ENCODE measurements at regions not wholly inside any gene's neighbourhood (a gene's known extent, or its start where the extent isn't known, plus 50 kb on each side); places are given as distances from the start of the nearest gene placed in this dataset.

DNA sequence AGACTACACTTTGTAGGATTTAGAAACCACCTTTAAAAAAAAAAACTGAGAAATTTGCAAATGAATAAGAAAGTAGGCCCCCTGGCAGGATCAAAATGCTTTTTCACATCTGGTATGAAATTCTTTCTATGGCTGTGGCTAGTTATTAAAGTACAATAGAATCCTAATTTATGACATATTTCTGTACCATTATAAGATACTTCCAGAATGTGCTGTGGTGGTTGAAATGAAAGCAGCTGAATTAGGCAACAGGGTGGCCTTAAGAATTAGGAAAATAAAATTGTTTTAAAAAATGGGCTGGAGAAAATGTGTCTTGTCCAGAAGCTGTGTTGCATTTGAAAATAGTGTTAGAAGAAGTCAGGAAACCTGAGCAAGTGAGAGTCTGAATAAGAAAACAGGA, 85.9 kb upstream of the PDE3A start:
- Histone ChIP-seq H3K27me3 (ENCODE audit: control insufficient read depth in 2 of 2, insufficient read depth in 2 of 2, low read length in 2 of 2) (no peaks in the 10 kb centered on the region), H3K4me3 (replicated peaks in 1 of 3; ENCODE audit: low read depth in 2 of 3, low read length in 3 of 3) (no peak overlapping the region), H3K9ac (ENCODE audit: insufficient read depth, low read length, poor library complexity, severe bottlenecking) (no peak overlapping the region), H3K9me3 (replicated peaks in 1 of 2; ENCODE audit: control insufficient read depth in 1 of 2, insufficient read depth in 1 of 2, low read length in 2 of 2) (no peaks in the 10 kb centered on the region), H3K27ac (ENCODE audit: low read depth in 1 of 2, low read length in 2 of 2) (no peak overlapping the region), H3K4me1 (ENCODE audit: control insufficient read depth in 1 of 2, insufficient read depth in 2 of 2, low read length in 2 of 2) (peaks cover 0 to 5% of the 10 kb centered on the region in 2 donors), H2AFZ (ENCODE audit: insufficient read depth, low read depth, low read length, poor library complexity, severe bottlenecking) (no peak overlapping the region), H4K20me1 (ENCODE audit: insufficient read depth, low read length) (no peaks in the 10 kb centered on the region), H3K36me3 (replicated peaks in 1 of 2; ENCODE audit: control insufficient read depth in 1 of 2, insufficient read depth in 2 of 2, low read length in 2 of 2) (no peaks in the 10 kb centered on the region), H3K79me2 (ENCODE audit: insufficient read depth, low read length) (no peaks in the 10 kb centered on the region), H3K4me2 (replicated peaks; ENCODE audit: extremely low read depth, low read length, poor library complexity, severe bottlenecking) (no peak overlapping the region)
- intact Hi-C loops (cut with micrococcal nuclease): no loop called here
- Mint-ChIP-seq H3K27me3 (ENCODE audit: low read depth in 3 of 3) (no peaks in the 10 kb centered on the region), H3K4me1 (peaks cover 10% of the 10 kb centered on the region), H3K36me3 (no peaks in the 10 kb centered on the region), H3K9me3 (peaks cover 0 to 6% (median 2%) of the 10 kb centered on the region in 7 donors), H3K4me3 (no peak overlapping the region), H3K27ac (no peak overlapping the region)
- no peak for DNase-seq
- no peak for TF ChIP-seq CTCF (IDR thresholded peaks at IDR 0.05)

GRCh38 chr12:20283482-20283881, 84.9 kb upstream of the PDE3A start:
- no peaks in the 10 kb centered on the region for H3K36me3 ChIP-seq (replicated peaks in 1 of 2; ENCODE audit: control insufficient read depth in 1 of 2, insufficient read depth in 2 of 2, low read length in 2 of 2)
- no peak overlapping the region for H2AFZ ChIP-seq (ENCODE audit: insufficient read depth, low read depth, low read length, poor library complexity, severe bottlenecking)
- no peak overlapping the region for H3K9ac ChIP-seq (ENCODE audit: insufficient read depth, low read length, poor library complexity, severe bottlenecking)
- H3K27ac Mint-ChIP-seq: peak overlapping the region in 1 of 7 donors; percentile 73
- H3K4me3 Mint-ChIP-seq: no peak overlapping the region
- no peak overlapping the region for H3K27ac ChIP-seq (ENCODE audit: low read depth in 1 of 2, low read length in 2 of 2)
- H3K9me3 ChIP-seq (replicated peaks in 1 of 2; ENCODE audit: control insufficient read depth in 1 of 2, insufficient read depth in 1 of 2, low read length in 2 of 2): no peaks in the 10 kb centered on the region
- H3K4me3 ChIP-seq (replicated peaks in 1 of 3; ENCODE audit: low read depth in 2 of 3, low read length in 3 of 3): no peak overlapping the region
- no peaks in the 10 kb centered on the region for H3K27me3 Mint-ChIP-seq (ENCODE audit: low read depth in 3 of 3)
- H3K36me3 Mint-ChIP-seq: no peaks in the 10 kb centered on the region
- no peak for DNase-seq
- H3K79me2 ChIP-seq (ENCODE audit: insufficient read depth, low read length): no peaks in the 10 kb centered on the region
- peaks cover 0 to 6% (median 2%) of the 10 kb centered on the region in 7 donors for H3K9me3 Mint-ChIP-seq
- H3K4me1 Mint-ChIP-seq: peaks cover 10% of the 10 kb centered on the region
- H3K27me3 ChIP-seq (ENCODE audit: control insufficient read depth in 2 of 2, insufficient read depth in 2 of 2, low read length in 2 of 2): no peaks in the 10 kb centered on the region
- intact Hi-C loops (cut with micrococcal nuclease): no loop called here
- WGBS (ENCODE audit: insufficient coverage): no CpG with 5 or more reads among the region's 1 CpG
- H4K20me1 ChIP-seq (ENCODE audit: insufficient read depth, low read length): no peaks in the 10 kb centered on the region
- peaks cover 0 to 5% of the 10 kb centered on the region in 2 donors for H3K4me1 ChIP-seq (ENCODE audit: control insufficient read depth in 1 of 2, insufficient read depth in 2 of 2, low read length in 2 of 2)
- H3K4me2 ChIP-seq (replicated peaks; ENCODE audit: extremely low read depth, low read length, poor library complexity, severe bottlenecking): no peak overlapping the region
- no peak for TF ChIP-seq CTCF (IDR thresholded peaks at IDR 0.05)
